ENCODE measurements at regions not wholly inside any gene's neighbourhood (a gene's known extent, or its start where the extent isn't known, plus 50 kb on each side); places are given as distances from the start of the nearest gene placed in this dataset.

GRCh38 chr12:85681333-85681732 lies 154.9 kb downstream of the RASSF9 start:
- Histone ChIP-seq H3K27ac (ENCODE audit: extremely low read depth, low read depth, low read length) (no peak overlapping the region), H3K36me3 (ENCODE audit: control insufficient read depth, insufficient read depth, low read length) (no peaks in the 10 kb centered on the region), H3K79me2 (ENCODE audit: control insufficient read depth, insufficient read depth, low read length) (no peaks in the 10 kb centered on the region), H3K27me3 (ENCODE audit: control insufficient read depth in 2 of 2, insufficient read depth in 2 of 2, low read length in 2 of 2) (no peaks in the 10 kb centered on the region), H3K4me3 (no peak overlapping the region), H4K20me1 (replicated peaks; ENCODE audit: control insufficient read depth, insufficient read depth, low read length) (no peaks in the 10 kb centered on the region), H3K9me3 (replicated peaks; ENCODE audit: control insufficient read depth, insufficient read depth, low read depth, low read length) (no peaks in the 10 kb centered on the region), H3K4me2 (ENCODE audit: insufficient read depth, low read length) (no peak overlapping the region), H3K9ac (ENCODE audit: insufficient read depth in 1 of 2, low read depth in 2 of 2, low read length in 2 of 2) (no peak overlapping the region), H2AFZ (ENCODE audit: low read depth, low read length) (no peak overlapping the region), H3K9me1 (ENCODE audit: control insufficient read depth, insufficient read depth, low read length) (no peaks in the 10 kb centered on the region), H3K4me1 (replicated peaks in 1 of 2; ENCODE audit: control insufficient read depth in 2 of 2, insufficient read depth in 2 of 2, low read length in 2 of 2) (no peaks in the 10 kb centered on the region)
- FAIRE-seq (no peak), ATAC-seq (no peak), DNase-seq (ENCODE audit: extremely low read depth in 1 of 4, low spot score in 3 of 4) (no peak)
- TF ChIP-seq GABPB2 (CRISPR knock-in tag; conservative IDR thresholded peaks at IDR 0.05) (no peak), HOXB6 (CRISPR knock-in tag; IDR thresholded peaks at IDR 0.05; ENCODE audit: borderline replicate concordance) (no peak), ZNF586 (CRISPR knock-in tag; conservative IDR thresholded peaks at IDR 0.05) (no peak)
- POLR2A ChIA-PET: no interaction called here
- intact Hi-C loops (cut with micrococcal nuclease): no loop called here
- CTCF ChIA-PET (ENCODE audit: low intra/inter-chr PET ratio): no interaction called here
- BruUV-seq (replicated peaks): no TSS peak
- in situ Hi-C loops (cut with MboI): no loop called here

- Histone ChIP-seq H3K27ac (ENCODE audit: extremely low read depth, low read depth, low read length) (no peak overlapping the region), H2AFZ (ENCODE audit: low read depth, low read length) (no peak overlapping the region), H3K4me3 (no peak overlapping the region), H3K4me1 (replicated peaks in 1 of 2; ENCODE audit: control insufficient read depth in 2 of 2, insufficient read depth in 2 of 2, low read length in 2 of 2) (no peaks in the 10 kb centered on the region), H4K20me1 (replicated peaks; ENCODE audit: control insufficient read depth, insufficient read depth, low read length) (no peaks in the 10 kb centered on the region), H3K9me1 (ENCODE audit: control insufficient read depth, insufficient read depth, low read length) (no peaks in the 10 kb centered on the region), H3K9me3 (replicated peaks; ENCODE audit: control insufficient read depth, insufficient read depth, low read depth, low read length) (no peaks in the 10 kb centered on the region), H3K36me3 (ENCODE audit: control insufficient read depth, insufficient read depth, low read length) (no peaks in the 10 kb centered on the region), H3K4me2 (ENCODE audit: insufficient read depth, low read length) (no peak overlapping the region), H3K79me2 (ENCODE audit: control insufficient read depth, insufficient read depth, low read length) (no peaks in the 10 kb centered on the region), H3K9ac (ENCODE audit: insufficient read depth in 1 of 2, low read depth in 2 of 2, low read length in 2 of 2) (no peak overlapping the region), H3K27me3 (ENCODE audit: control insufficient read depth in 2 of 2, insufficient read depth in 2 of 2, low read length in 2 of 2) (no peaks in the 10 kb centered on the region)
- ChIA-PET CTCF (ENCODE audit: low intra/inter-chr PET ratio) (no interaction called here), POLR2A (no interaction called here)
- ATAC-seq: no peak
- FAIRE-seq: no peak
- WGBS (ENCODE audit: insufficient coverage, low coverage, missing lambda C conversion rate): 0% methylated on average over 4 of the region's 4 CpGs
- intact Hi-C loops (cut with micrococcal nuclease): no loop called here
- in situ Hi-C loops (cut with MboI): no loop called here
- BruUV-seq (replicated peaks): no TSS peak
- DNase-seq (ENCODE audit: extremely low read depth in 1 of 4, low spot score in 3 of 4): no peak
- no peak for TF ChIP-seq ZBED1 (IDR thresholded peaks at IDR 0.05)
- TF ChIP-seq KLF13 (tag; IDR thresholded peaks at IDR 0.05; ENCODE audit: borderline replicate concordance, low read depth): no peak
- no peak for TF ChIP-seq CBX1 (IDR thresholded peaks at IDR 0.05; ENCODE audit: low read depth)
- TF ChIP-seq, protein P1, sequence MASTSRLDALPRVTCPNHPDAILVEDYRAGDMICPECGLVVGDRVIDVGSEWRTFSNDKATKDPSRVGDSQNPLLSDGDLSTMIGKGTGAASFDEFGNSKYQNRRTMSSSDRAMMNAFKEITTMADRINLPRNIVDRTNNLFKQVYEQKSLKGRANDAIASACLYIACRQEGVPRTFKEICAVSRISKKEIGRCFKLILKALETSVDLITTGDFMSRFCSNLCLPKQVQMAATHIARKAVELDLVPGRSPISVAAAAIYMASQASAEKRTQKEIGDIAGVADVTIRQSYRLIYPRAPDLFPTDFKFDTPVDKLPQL (IDR thresholded peaks at IDR 0.05; ENCODE audit: extremely low read depth, insufficient read length): no peak
- TF ChIP-seq KAT8 (IDR thresholded peaks at IDR 0.05; ENCODE audit: low read depth): no peak
- TF ChIP-seq SMAD3 (CRISPR knock-in tag; conservative IDR thresholded peaks at IDR 0.05): no peak
- no peak for TF ChIP-seq PHB (CRISPR knock-in tag; IDR thresholded peaks at IDR 0.05)
- TF ChIP-seq ZNF143 (CRISPR knock-in tag; IDR thresholded peaks at IDR 0.05): no peak
- TF ChIP-seq ZNF146 (CRISPR knock-in tag; IDR thresholded peaks at IDR 0.05; ENCODE audit: unreplicated experiment): no peak
Measured at GRCh38 chr12:85683051-85683450, 153.2 kb downstream of the RASSF9 start.

Measured in K562 (cell line).